ENCODE measurements at regions not wholly inside any gene's neighbourhood (a gene's known extent, or its start where the extent isn't known, plus 50 kb on each side); places are given as distances from the start of the nearest gene placed in this dataset.

GRCh38 chr4:187921946-187922623 is 73.5 kb upstream of the ZFP42 start:
- TF ChIP-seq CTCF (conservative IDR thresholded peaks at IDR 0.05; ENCODE audit: low read depth, low read length) (no peak), EZH2 (IDR thresholded peaks at IDR 0.05; ENCODE audit: borderline replicate concordance, low read depth, low read length, poor library complexity, severe bottlenecking) (no peak)

All from A673 (cell line).